ENCODE measurements at regions not wholly inside any gene's neighbourhood (a gene's known extent, or its start where the extent isn't known, plus 50 kb on each side); places are given as distances from the start of the nearest gene placed in this dataset.

- DNase-seq (ENCODE audit: extremely low spot score, insufficient read length, low read depth) (no peak), FAIRE-seq (no peak)
Measured at GRCh38 chr5:106874531-106874930, 796.2 kb downstream of the EFNA5 start.

- FAIRE-seq (no peak), DNase-seq (ENCODE audit: extremely low spot score, insufficient read length, low read depth) (no peak)
Measured at GRCh38 chr5:106873568-106873967, 797.2 kb downstream of the EFNA5 start.

GRCh38 chr5:106865279-106865678 is 805.5 kb downstream of the EFNA5 start:
- DNase-seq (ENCODE audit: extremely low spot score, insufficient read length, low read depth), result no peak
- no peak for FAIRE-seq

GRCh38 chr5:106862450-106863193 is 808.1 kb downstream of the EFNA5 start:
- FAIRE-seq (no peak), DNase-seq (ENCODE audit: extremely low spot score, insufficient read length, low read depth) (no peak)

GRCh38 chr5:106860398-106861044 is 810.2 kb downstream of the EFNA5 start:
- DNase-seq (ENCODE audit: extremely low spot score, insufficient read length, low read depth) (no peak), FAIRE-seq (no peak)

- DNase-seq (ENCODE audit: extremely low spot score, insufficient read length, low read depth) (no peak), FAIRE-seq (no peak)
Measured at GRCh38 chr5:106858616-106859015, 812.1 kb downstream of the EFNA5 start.

- no peak for FAIRE-seq
Measured at GRCh38 chr5:106854922-106855321, 815.8 kb downstream of the EFNA5 start.

GRCh38 chr5:106854105-106854687 is 816.5 kb downstream of the EFNA5 start:
- no peak for FAIRE-seq
- DNase-seq (ENCODE audit: extremely low spot score, insufficient read length, low read depth), result no peak

More at GRCh38 chr5:106854922-106855321, 815.8 kb downstream of the EFNA5 start:
- DNase-seq (ENCODE audit: extremely low spot score, insufficient read length, low read depth), result no peak

GRCh38 chr5:106853266-106853665 is 817.5 kb downstream of the EFNA5 start:
- FAIRE-seq (no peak), DNase-seq (ENCODE audit: extremely low spot score, insufficient read length, low read depth) (no peak)

- FAIRE-seq, result no peak
- no peak for DNase-seq (ENCODE audit: extremely low spot score, insufficient read length, low read depth)
Measured at GRCh38 chr5:106849266-106849665, 821.5 kb downstream of the EFNA5 start.

GRCh38 chr5:106843812-106844416 is 826.8 kb downstream of the EFNA5 start:
- FAIRE-seq (peak; percentile 5), DNase-seq (ENCODE audit: extremely low spot score, insufficient read length, low read depth) (no peak)

GRCh38 chr5:106833517-106833916 is 837.2 kb downstream of the EFNA5 start:
- DNase-seq (ENCODE audit: extremely low spot score, insufficient read length, low read depth) (no peak), FAIRE-seq (no peak)

GRCh38 chr5:106827061-106827460 is 843.7 kb downstream of the EFNA5 start:
- no peak for FAIRE-seq
- DNase-seq (ENCODE audit: extremely low spot score, insufficient read length, low read depth), result no peak

GRCh38 chr5:106825374-106825773 is 845.4 kb downstream of the EFNA5 start:
- no peak for FAIRE-seq
- DNase-seq (ENCODE audit: extremely low spot score, insufficient read length, low read depth), result no peak

GRCh38 chr5:106822851-106823250 is 847.9 kb downstream of the EFNA5 start:
- FAIRE-seq, result no peak

GRCh38 chr5:106818552-106818951 is 852.2 kb downstream of the EFNA5 start:
- FAIRE-seq (no peak), DNase-seq (ENCODE audit: extremely low spot score, insufficient read length, low read depth) (no peak)

More at GRCh38 chr5:106822851-106823250, 847.9 kb downstream of the EFNA5 start:
- no peak for DNase-seq (ENCODE audit: extremely low spot score, insufficient read length, low read depth)

- DNase-seq (ENCODE audit: extremely low spot score, insufficient read length, low read depth), result no peak
- no peak for FAIRE-seq
Measured at GRCh38 chr5:106814961-106815360, 855.8 kb downstream of the EFNA5 start.

- FAIRE-seq (no peak), DNase-seq (ENCODE audit: extremely low spot score, insufficient read length, low read depth) (no peak)
Measured at GRCh38 chr5:106801554-106801953, 869.2 kb downstream of the EFNA5 start.

GRCh38 chr5:106797996-106798395 is 872.7 kb downstream of the EFNA5 start:
- DNase-seq (ENCODE audit: extremely low spot score, insufficient read length, low read depth) (no peak), FAIRE-seq (no peak)

GRCh38 chr5:106796081-106796480 is 874.7 kb downstream of the EFNA5 start:
- DNase-seq (ENCODE audit: extremely low spot score, insufficient read length, low read depth), result no peak
- no peak for FAIRE-seq

- DNase-seq (ENCODE audit: extremely low spot score, insufficient read length, low read depth) (no peak), FAIRE-seq (no peak)
Measured at GRCh38 chr5:106784846-106785245, 885.9 kb downstream of the EFNA5 start.
